Neural cell (in vitro differentiated cells): ENCODE measurements at regions not wholly inside any gene's neighbourhood (a gene's known extent, or its start where the extent isn't known, plus 50 kb on each side); places are given as distances from the start of the nearest gene placed in this dataset.

Experiments
- EZH2 ChIP-seq: fragments of 200-600, 300-800 bp; shearing (Covaris generic), sonication (generic); IDR thresholded peaks from 2 replicates; pipeline ENCODE4 v1.6.1; 2014; ENCODE audit warnings: antibody characterized with exemption, low read length, borderline replicate concordance, mild to moderate bottlenecking; ENCODE audit not compliant: insufficient read depth, poor library complexity, severe bottlenecking
- RAD21 ChIP-seq: fragments of 450-650 bp; conservative IDR thresholded peaks from 2 replicates; pipeline ENCODE4 v1.6.1; 2014; ENCODE audit warnings: antibody characterized with exemption, mild to moderate bottlenecking, moderate library complexity
- TAF1 ChIP-seq: IDR thresholded peaks from 2 replicates; pipeline ENCODE4 v1.6.1; 2012; ENCODE audit warnings: low read depth
- TF ChIP-seq, protein P1 (sequence below): fragments of 450-650 bp; IDR thresholded peaks from 2 replicates; pipeline ENCODE4 v1.5.1; 2014; ENCODE audit warnings: antibody characterized with exemption, mild to moderate bottlenecking, moderate library complexity; ENCODE audit not compliant: poor library complexity, severe bottlenecking
- TF ChIP-seq, protein P2 (sequence below): IDR thresholded peaks from 2 replicates; pipeline ENCODE4 v1.6.1; 2012; ENCODE audit warnings: borderline replicate concordance

DNA sequence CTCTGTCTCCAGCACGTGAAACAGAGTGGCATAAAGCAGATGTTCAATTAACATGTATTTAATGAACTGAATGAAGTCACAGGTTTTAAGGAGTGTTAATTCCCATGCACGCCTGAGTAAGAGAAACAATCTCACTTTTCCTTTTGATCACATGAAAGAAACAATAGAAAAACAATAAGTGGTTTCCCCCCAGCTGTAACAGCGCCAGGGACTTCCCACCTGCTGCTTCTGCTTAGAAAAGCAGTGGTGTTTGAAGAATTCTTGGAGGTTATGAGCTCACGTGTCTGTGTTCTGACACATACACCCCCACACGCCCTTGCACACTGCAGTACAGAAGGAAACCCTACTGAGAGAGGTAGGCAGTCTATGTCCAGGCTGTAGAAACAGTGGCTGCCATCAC lies 51.3 kb upstream of the FRMD4A start:
- no peak for TF ChIP-seq TAF1
- TF ChIP-seq, protein P1, sequence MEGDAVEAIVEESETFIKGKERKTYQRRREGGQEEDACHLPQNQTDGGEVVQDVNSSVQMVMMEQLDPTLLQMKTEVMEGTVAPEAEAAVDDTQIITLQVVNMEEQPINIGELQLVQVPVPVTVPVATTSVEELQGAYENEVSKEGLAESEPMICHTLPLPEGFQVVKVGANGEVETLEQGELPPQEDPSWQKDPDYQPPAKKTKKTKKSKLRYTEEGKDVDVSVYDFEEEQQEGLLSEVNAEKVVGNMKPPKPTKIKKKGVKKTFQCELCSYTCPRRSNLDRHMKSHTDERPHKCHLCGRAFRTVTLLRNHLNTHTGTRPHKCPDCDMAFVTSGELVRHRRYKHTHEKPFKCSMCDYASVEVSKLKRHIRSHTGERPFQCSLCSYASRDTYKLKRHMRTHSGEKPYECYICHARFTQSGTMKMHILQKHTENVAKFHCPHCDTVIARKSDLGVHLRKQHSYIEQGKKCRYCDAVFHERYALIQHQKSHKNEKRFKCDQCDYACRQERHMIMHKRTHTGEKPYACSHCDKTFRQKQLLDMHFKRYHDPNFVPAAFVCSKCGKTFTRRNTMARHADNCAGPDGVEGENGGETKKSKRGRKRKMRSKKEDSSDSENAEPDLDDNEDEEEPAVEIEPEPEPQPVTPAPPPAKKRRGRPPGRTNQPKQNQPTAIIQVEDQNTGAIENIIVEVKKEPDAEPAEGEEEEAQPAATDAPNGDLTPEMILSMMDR = no peak
- TF ChIP-seq RAD21 = no peak
- TF ChIP-seq, protein P2, sequence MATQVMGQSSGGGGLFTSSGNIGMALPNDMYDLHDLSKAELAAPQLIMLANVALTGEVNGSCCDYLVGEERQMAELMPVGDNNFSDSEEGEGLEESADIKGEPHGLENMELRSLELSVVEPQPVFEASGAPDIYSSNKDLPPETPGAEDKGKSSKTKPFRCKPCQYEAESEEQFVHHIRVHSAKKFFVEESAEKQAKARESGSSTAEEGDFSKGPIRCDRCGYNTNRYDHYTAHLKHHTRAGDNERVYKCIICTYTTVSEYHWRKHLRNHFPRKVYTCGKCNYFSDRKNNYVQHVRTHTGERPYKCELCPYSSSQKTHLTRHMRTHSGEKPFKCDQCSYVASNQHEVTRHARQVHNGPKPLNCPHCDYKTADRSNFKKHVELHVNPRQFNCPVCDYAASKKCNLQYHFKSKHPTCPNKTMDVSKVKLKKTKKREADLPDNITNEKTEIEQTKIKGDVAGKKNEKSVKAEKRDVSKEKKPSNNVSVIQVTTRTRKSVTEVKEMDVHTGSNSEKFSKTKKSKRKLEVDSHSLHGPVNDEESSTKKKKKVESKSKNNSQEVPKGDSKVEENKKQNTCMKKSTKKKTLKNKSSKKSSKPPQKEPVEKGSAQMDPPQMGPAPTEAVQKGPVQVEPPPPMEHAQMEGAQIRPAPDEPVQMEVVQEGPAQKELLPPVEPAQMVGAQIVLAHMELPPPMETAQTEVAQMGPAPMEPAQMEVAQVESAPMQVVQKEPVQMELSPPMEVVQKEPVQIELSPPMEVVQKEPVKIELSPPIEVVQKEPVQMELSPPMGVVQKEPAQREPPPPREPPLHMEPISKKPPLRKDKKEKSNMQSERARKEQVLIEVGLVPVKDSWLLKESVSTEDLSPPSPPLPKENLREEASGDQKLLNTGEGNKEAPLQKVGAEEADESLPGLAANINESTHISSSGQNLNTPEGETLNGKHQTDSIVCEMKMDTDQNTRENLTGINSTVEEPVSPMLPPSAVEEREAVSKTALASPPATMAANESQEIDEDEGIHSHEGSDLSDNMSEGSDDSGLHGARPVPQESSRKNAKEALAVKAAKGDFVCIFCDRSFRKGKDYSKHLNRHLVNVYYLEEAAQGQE = no peak
- TF ChIP-seq EZH2 = no peak
